GM21367 (cell line): ENCODE measurements at regions not wholly inside any gene's neighbourhood (a gene's known extent, or its start where the extent isn't known, plus 50 kb on each side); places are given as distances from the start of the nearest gene placed in this dataset.
"Not testable (repeated sequence)": the region's sequence is repeated elsewhere in the genome, so short reads cannot be mapped to it uniquely, and the experiment has no call there.

Experiments used
- ATAC-seq: cut with Tn5 transposase; IDR thresholded peaks from one replicate; pipeline ENCODE4 v1.9.1; 2021; ENCODE audit not compliant: unreplicated experiment

- not testable (repeated sequence) for ATAC-seq
Observed at GRCh38 chr2:87631402-87631801, 116.5 kb upstream of the PLGLB2 start.

DNA sequence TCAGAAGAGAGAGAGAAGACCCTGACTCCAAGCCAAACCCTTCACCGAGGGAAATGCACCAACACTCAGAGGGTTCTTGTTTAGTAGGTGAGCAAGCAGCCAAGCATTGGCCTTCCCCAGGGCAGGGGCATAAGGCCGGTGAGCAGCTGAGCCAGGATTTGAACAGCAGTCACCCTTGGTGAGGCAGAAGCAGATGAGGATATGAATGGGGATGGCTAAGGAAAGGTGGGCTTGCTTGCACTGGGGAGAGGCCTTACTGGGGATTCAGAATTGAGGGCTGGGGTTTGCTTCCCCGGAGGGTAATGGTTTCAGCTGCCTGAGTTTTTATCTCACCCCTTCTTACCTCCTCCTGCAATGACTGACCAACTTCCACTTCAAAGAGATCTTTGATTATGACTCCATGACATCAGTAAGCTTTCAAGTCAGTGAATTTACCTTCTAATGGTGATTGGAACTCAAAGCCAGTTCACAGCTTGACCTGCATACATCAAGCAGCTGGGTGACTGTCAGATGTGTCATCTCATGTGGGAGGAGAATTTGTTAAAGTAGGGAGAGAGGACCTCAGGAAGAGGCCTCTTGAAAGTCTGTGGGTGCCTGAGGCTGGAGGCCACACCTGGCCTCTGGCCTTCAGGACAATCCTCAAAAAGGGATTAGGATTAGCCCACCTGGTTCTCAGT, 114.5 kb upstream of the PLGLB2 start:
- not testable (repeated sequence) for ATAC-seq

- ATAC-seq = not testable (repeated sequence)
Observed at GRCh38 chr2:87634106-87634505, 113.8 kb upstream of the PLGLB2 start.

DNA sequence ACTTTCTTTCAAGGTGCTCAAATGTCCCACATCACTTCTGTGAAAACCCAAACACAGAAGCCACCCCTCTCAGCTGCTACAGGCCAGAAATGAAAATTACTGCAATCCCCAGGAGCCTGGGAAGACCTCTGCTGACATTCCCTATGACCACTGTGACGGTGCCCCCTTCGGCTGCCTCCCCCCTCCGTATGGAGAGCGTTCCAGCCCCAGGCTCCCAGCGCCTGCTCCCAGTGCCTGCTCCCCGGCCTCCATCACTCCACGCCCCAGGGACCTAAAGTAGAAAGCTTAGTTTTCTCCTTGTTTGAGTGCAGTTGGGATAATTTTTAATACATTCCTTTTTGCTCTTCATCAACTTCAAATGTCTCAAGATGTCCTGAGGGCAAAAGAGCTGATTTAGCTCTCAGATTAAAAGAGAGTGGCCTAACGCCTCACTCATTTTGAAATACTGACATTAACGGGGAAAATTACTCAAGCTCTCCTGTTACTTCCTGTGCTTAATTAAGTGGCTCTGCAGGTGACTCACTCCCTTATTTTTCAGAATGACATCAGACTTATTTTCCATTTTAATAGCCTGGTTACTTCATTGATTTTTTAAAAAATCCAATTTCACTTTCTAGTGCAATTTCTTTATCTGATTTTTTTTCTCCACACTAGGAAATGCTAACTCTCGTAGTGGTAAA, 112.8 kb upstream of the PLGLB2 start:
- ATAC-seq = not testable (repeated sequence)

GRCh38 chr2:87636246-87636645, 111.6 kb upstream of the PLGLB2 start:
- not testable (repeated sequence) for ATAC-seq

- not testable (repeated sequence) for ATAC-seq
Observed at GRCh38 chr2:87636735-87637134, 111.2 kb upstream of the PLGLB2 start.

DNA sequence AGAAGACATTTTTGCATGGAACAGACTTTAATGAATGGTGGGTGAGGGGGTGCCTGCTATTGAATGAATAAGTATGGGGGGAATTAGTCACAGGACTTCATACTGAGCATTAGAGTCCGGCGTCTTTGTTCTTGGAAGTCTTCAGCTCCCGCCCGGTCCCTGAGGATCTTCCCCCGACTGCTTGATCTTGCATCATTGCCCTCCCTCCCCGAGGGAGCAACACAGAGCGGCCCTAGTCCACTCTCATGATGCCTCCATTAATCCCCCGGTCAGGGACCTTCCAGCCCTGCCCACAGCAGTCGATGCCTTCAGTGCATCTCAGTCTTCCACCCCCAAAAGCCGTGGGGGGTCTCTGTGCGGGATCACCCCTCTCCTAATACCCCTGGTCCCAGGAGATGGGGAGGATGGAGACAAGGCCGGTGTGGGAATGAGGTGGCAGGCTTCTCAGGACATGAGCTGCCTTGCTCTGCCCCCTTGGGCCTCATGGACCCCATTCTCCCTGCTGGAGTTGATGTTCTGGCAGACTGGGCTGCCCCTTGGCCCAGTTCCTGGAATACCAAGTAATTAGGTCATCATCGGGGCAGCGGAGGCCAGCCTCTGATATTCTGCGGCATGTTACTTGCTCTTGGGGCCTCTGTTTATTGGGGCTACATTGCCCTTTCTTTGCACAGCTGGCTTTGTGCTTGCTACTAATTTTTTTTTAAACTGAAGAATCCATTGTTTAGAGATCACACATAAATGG, 110.5 kb upstream of the PLGLB2 start:
- ATAC-seq = not testable (repeated sequence)

DNA sequence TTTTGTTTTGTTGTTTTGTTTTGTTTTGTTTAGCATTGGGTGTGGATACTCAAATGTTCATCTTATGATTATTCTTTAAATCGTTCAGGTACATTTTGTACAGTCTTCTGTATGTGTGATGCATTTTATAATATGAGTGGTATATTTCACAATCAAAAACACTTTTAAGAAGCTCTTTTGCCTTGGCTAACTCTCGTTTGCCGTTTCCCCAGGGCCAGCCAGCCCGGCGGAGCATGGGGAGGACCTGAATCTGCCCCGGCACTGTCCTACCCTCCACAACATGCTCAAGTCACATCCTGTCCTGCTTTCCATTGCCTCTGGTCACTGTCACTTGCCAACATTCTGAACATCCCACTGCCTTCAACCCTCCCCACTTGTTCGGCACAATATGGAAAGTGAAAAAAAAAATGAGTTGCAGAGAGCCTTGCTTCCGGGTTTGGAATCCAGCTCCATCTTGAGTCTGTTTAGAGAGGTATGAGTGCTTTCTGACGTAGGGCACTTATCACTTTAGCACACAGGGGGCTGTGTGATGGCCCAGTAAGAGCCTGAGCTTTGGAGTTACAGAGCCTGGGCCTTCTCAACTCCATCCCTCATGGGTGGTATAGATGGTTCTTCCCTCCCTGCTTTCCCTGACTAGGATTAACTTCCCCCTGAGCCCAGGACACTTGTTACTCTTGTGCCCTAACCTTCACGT, 109.6 kb upstream of the PLGLB2 start:
- not testable (repeated sequence) for ATAC-seq

GRCh38 chr2:87638872-87639271, 109.0 kb upstream of the PLGLB2 start:
- ATAC-seq = not testable (repeated sequence)

DNA sequence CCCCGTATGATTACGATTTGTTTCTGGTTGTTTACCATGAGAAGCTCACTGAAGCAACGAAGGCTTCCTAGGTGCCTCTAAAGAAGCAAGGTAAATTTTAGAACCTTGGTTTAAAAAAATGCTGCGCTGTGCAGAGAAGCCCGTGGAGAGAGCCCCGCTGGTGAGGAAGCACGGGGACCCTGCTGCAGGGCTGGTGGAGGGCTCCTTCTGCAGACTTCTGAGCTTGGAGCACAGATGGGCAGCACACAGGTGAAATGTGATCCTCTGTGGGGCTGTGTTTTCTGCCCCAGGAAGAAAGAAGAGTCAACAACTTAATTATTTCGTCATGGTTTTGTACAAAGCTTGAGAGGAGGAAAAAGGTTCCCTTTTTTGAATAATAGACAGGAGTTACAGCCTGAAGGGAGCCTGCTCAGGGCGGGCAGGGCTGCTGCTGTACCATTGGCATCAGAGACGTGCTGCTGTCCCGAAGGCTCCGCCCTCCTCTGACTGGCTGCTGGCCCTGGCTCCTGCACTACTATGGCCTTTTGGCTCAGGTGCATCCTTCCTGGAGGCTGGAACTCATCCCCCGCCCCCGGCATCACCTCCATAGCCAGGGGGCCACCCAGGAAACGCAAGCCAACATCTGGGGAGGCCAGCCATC, 108.0 kb upstream of the PLGLB2 start:
- not testable (repeated sequence) for ATAC-seq

GRCh38 chr2:87640961-87641563, 106.8 kb upstream of the PLGLB2 start:
- not testable (repeated sequence) for ATAC-seq

GRCh38 chr2:87643165-87643564, 104.7 kb upstream of the PLGLB2 start:
- ATAC-seq = not testable (repeated sequence)

DNA sequence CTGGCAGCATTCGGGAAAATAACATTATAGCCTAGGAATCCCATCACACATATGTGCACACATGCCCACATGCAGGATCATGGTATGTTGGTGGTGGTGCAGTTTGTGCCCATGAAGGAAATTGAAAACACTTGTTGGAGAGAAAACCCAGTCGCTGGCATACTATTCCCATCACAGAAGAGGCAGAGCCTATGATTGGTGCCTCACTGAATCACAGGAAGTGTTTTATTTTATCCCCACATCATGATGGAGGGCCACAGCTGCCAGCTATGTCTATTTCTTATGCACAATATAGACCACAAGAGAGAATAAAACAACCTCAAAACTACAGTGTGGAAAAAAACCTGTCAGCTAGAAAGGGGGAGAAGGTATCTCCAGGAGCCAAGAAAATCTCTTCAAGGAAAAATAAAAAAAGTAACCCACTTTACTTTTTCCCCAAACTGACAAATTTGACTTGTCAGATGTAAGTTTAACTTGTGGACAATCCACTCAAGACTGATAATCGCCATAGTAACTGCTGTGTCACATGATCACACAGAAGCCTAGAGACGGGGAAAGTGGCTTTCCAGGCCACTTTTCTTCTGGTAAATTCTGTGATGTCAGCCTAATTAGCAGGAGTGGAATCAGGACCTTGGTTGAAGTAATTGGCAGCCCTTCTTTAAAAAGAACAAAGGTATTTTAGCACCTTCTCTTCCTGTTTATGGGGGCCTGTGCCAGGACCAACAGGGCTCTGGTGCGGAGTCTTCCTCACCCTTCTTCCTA, 100.0 kb upstream of the PLGLB2 start:
- ATAC-seq = not testable (repeated sequence)

- ATAC-seq = not testable (repeated sequence)
Observed at GRCh38 chr2:87648815-87649214, 99.1 kb upstream of the PLGLB2 start.

DNA sequence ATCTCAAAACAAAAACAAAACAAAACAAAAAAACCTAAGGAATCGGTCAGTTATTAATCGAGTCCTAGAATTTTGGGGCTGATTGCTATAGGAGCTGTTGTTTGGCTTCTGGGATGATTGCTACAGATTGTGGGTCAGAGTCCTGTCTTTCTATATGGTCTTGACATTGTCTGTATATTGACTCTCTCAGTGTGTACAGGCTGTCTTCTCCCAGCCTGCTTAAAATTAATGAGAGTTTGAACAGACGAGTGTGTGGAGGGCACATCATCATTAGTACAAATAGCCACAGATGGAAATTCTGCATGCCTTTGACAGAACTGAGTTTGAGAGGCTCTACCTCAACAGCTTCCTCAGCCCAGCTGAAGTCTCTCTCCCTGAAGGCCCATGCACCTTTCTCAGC, 98.0 kb upstream of the PLGLB2 start:
- not testable (repeated sequence) for ATAC-seq

- not testable (repeated sequence) for ATAC-seq
Observed at GRCh38 chr2:87650837-87651236, 97.0 kb upstream of the PLGLB2 start.

DNA sequence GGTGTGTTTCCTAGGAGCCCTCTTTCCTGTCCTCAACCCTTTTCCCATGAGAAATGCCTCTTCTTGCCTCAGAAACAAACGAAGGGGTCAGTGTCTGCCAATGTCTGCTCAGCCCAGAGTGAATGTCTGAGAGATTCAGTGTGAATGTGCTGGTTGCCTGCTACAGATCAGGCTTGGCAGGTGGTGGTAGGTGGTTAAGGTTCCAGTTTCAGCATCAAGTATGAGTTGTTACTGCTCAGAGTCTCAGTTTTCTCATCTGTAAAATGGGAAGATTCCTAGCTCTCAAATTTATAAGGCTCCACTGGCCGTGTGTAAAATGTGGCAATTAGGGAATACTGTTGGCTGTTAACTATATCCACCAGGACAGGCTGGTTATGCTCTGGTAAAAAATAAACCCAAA, 96.3 kb upstream of the PLGLB2 start:
- ATAC-seq = not testable (repeated sequence)

DNA sequence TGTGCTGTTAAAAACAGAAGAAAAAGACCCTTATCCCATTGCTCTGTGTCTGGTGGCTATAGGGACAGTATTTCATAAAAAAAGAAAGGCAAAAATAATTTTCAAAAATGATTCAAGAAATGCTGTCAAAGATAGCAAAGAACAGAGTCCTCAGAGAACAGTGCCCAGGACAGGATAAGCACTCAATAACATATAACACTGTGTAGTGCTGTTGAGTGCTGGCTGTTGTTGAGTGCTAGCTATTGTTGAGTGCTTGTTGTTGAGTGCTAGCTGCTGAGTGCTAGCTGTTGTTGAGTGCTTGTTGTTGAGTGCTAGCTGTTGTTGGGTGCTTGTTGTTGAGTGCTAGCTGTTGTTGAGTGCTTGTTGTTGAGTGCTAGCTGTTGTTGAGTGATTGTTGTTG, 94.5 kb upstream of the PLGLB2 start:
- not testable (repeated sequence) for ATAC-seq

DNA sequence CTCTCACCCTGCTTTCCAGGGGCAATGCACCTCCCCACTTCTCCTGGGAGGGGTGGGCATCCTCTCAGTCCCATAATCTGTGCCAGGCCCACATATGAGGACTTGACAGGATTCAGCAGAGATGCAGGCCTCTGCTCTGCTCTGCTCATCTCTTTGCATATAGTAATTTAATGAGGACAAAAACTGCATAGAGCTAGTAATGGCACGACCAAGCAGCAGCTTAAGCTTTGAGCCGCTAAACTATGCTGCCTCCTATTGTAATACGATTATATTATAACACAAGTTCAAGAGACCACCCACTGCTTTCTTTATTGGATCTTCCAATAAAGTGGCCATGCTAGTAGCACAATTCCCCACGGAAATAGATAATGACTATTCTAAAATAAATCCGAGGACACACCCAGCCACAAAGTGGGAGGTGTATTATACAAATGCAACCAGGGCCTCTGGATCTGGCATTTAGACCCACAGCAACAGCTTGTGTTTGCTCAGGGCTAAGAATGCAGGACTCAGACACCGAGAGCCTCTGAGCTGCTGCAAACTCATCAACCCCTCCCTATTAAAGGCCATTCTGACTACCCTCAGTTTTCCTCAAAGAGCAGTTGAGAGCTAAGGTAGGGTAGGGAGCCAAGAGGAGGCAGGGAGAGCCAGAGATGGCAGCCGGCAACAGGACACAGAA, 93.6 kb upstream of the PLGLB2 start:
- not testable (repeated sequence) for ATAC-seq
